GM23248 (cell line): ENCODE measurements at regions not wholly inside any gene's neighbourhood (a gene's known extent, or its start where the extent isn't known, plus 50 kb on each side); places are given as distances from the start of the nearest gene placed in this dataset.

Experiments
- EZH2 ChIP-seq: fragments of 200-600 bp; sonication (generic); IDR thresholded peaks from 2 replicates; pipeline ENCODE4 v1.6.1; 2018; ENCODE audit warnings: antibody characterized with exemption, mild to moderate bottlenecking; ENCODE audit not compliant: insufficient read depth, poor library complexity, severe bottlenecking
- EZH2phosphoT487 ChIP-seq: fragments of 200-600 bp; sonication (generic); IDR thresholded peaks from 2 replicates; pipeline ENCODE4 v1.6.1; 2018; ENCODE audit warnings: antibody characterized with exemption, moderate library complexity, mild to moderate bottlenecking, low read depth; ENCODE audit not compliant: insufficient read depth

DNA sequence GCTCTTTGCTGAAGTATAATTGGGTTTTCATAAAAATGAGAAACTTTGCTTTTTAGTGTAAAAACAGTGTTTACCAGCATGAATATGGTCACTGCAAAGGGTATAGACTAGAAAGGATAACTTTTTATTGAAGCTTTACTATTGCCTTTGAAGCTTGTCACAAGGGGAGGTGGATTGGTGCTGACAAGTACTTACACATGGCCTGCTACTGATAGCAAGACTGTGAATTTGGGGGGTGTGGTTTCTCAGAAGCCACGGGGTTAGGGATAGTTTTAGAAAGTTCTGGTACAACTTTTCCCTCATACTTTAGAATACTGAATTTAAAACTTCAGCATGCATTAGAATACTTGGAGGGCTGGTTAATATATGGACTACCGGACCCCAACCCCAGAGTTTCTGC is 294.1 kb downstream of the SOCS6 start:
- TF ChIP-seq EZH2phosphoT487 (no peak), EZH2 (no peak)
